ENCODE measurements at regions not wholly inside any gene's neighbourhood (a gene's known extent, or its start where the extent isn't known, plus 50 kb on each side); places are given as distances from the start of the nearest gene placed in this dataset.
"Not testable (repeated sequence)": the region's sequence is repeated elsewhere in the genome, so short reads cannot be mapped to it uniquely, and the experiment has no call there.

GRCh38 chr1:219560856-219561255 is 52.0 kb downstream of the ZC3H11B start:
- DNase-seq (ENCODE audit: low read depth in 3 of 3, low spot score in 1 of 3): no peak

DNA sequence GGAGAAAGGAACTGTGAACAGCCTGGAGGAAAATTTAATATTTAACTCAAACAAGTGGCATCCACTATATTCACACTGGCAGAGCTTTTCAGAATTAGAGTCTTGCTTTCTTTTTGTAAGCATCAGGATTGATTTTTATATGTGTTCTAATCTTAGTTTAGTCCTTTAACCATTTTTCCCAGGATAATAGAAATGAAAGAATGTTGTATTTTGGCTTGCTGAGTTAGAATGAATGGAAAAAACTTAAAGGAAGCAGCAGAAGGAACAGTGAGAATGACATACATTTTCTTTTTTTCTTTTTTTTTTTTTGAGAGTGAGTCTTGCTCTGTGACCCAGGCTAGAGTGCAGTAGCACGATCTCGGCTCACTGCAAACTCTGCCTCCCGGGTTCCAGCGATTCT is 53.0 kb downstream of the ZC3H11B start:
- no peak for DNase-seq (ENCODE audit: low read depth in 3 of 3, low spot score in 1 of 3)

- DNase-seq (ENCODE audit: low read depth in 3 of 3, low spot score in 1 of 3): no peak
These were observed 57.1 kb downstream of the ZC3H11B start for GRCh38 chr1:219555806-219556205.

DNA sequence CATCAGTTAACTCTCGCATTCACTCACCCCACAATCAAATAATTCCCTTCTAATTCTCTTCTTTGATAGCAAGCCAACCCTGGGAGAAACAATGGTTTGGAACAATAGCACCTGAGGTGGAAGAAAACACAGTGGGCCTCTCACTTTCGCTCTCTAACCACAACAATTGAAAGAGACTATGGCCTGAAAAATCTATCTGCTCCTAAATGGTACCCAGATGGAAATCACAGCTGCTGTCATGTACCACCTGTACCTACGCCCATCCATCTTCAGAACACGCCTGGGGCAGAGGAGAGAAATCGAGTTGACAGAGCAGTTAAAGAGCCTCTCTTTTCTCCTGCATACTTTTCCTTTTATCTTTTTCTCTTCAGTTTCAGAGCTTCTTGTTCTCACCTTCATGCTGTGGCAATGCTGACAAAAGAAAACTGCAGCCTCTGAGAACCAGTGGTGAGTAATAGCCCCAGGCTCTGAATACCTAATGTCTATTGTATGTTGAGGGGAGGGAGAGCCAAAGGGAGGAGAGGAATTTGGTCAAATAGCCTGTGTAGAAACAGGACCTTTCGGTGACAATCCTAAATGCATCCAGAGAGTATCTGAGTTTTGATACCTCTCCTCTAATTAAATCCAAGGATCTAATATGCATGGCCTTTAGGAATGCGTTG is 57.7 kb downstream of the ZC3H11B start:
- DNase-seq (ENCODE audit: low read depth in 3 of 3, low spot score in 1 of 3): no peak

DNA sequence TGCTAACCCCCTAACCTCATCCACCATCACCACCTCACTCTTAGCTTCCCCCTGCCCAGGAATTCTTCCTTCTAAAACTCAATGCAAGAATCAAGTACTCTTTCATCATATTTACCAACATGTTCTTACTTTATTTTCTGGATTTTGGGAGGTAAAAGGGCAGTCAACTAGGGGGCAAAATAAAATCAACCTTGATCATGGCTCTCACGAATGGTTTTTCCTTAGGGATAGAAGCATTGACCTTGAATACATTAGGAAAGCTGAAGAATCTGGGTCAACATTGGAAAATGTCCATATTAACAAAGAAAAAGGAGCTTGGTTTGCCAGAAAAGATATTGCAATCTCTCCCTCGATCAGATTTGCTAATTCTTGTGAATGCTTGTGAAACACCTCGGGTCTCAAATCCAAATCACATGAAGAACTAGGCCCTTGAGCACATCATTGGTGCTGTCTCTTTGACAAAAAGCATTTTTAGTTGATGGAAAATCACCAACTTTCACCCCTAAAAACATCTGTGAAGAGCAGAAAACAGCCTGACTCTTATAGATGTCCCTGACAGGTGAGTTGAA is 58.9 kb downstream of the ZC3H11B start:
- DNase-seq (ENCODE audit: low read depth in 3 of 3, low spot score in 1 of 3): no peak

DNA sequence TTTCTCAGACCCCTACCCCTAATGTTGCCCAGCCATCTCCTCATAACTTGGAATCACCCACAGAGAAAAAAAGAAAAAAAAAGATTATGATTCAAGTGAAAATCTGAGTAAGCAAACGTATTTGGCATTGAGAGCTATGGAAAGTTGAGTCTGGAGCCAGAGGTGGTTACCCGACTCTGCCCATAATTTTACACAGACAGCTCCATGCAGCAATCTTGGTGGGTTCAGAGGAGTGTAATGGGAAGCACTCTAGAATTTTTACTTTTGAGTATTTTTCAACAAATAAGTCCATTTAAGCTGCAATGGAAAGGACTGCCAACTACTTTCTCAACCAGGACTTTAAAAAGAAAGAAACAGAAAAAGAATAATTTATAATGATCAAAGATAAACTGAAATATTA is 62.7 kb downstream of the ZC3H11B start:
- DNase-seq (ENCODE audit: low read depth in 3 of 3, low spot score in 1 of 3): no peak

DNA sequence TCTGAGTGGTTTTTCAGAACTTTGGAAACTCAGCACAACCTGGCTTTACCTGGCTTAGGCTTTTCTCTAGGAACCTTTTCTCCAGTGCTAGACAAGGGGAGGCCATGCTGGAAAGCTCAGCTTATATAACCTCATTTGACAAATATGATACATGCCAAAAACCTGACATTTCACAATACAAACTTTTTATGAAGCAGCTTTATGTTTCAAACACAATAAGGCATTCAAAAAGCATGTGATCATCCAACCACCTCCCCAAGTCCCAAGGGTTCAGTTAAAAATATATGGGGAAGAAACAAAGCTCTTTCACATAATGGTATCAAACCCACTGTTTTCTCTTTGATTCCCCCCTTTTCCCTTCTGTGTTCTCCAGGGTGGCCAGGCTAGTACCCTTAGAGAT is 63.7 kb downstream of the ZC3H11B start:
- DNase-seq (ENCODE audit: low read depth in 3 of 3, low spot score in 1 of 3): no peak

DNA sequence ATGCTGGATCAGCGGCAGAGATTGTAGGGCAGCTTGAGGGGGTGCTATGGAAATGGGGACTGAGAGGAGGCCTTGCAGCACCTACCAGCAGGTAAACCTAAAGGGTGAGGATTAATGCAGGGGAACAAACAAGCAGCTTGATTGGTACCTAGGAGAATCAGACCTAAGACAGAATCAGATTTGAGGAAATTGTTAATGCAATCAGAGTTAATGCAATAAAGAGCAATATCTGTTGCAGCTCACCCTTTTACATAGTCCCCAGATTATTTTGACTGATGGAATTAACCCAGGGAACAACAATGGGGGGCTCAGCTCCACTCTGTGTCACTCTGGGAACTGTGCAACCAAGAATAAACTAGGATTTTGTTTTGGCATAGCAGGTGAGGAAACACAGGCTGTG is 64.5 kb downstream of the ZC3H11B start:
- no peak for DNase-seq (ENCODE audit: low read depth in 3 of 3, low spot score in 1 of 3)

GRCh38 chr1:219545756-219546155 is 67.1 kb downstream of the ZC3H11B start:
- not testable (repeated sequence) for DNase-seq (ENCODE audit: low read depth in 3 of 3, low spot score in 1 of 3)

- no peak for DNase-seq (ENCODE audit: low read depth in 3 of 3, low spot score in 1 of 3)
These were observed 68.6 kb downstream of the ZC3H11B start for GRCh38 chr1:219544163-219544846.

- DNase-seq (ENCODE audit: low read depth in 3 of 3, low spot score in 1 of 3): no peak
These were observed 69.9 kb downstream of the ZC3H11B start for GRCh38 chr1:219542828-219543518.

GRCh38 chr1:219541946-219542345 is 71.0 kb downstream of the ZC3H11B start:
- DNase-seq (ENCODE audit: low read depth in 3 of 3, low spot score in 1 of 3): no peak

DNA sequence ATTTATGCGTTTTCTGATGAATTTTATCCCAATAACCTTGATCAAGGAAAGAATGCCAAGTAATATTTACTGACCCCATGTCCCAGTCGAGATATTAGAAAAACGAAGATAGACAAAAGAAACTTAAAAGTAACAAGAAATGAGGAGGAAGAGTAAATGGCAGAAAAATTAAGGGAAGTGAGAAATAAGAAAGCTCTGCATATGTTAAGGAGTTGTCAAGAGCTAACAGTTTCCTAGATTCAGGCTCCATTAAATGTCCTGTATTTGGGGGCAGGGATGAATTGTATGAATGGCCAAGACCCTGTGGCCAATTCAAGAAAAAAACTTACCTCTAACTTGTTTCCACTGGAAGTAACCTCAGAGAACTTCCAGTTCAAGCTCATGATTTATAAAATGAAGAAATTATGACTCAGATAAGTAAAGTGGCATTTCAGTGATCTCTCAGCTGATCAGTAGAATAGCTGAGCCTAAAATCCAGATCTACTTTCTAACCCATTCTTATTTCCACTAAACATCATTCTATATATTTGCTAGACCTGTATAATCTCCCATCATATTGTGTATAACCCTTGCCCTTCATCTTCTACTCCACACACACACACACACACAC is 73.2 kb downstream of the ZC3H11B start:
- no peak for DNase-seq (ENCODE audit: low read depth in 3 of 3, low spot score in 1 of 3)

GRCh38 chr1:219538886-219539285 is 74.0 kb downstream of the ZC3H11B start:
- no peak for DNase-seq (ENCODE audit: low read depth in 3 of 3, low spot score in 1 of 3)

- no peak for DNase-seq (ENCODE audit: low read depth in 3 of 3, low spot score in 1 of 3)
These were observed 75.7 kb downstream of the ZC3H11B start for GRCh38 chr1:219537223-219537631.

DNA sequence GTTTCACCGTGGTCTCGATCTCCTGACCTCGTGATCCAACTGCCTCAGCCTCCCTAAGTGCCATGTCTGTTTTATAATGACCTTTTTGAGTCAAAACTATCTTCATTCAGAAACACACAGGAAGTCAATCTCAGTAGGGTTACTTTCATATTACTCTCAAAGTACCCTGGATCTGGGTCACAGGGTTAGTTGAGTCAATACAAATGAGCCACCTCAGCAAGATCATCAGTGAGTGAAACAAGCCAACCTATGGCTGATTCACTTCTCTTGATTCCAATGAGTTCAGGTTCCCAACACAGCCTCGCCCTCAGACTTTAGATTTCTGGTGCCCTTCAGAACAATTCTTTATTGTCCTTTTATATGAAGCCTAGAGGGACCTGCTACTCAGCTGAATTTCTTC is 76.9 kb downstream of the ZC3H11B start:
- no peak for DNase-seq (ENCODE audit: low read depth in 3 of 3, low spot score in 1 of 3)

DNA sequence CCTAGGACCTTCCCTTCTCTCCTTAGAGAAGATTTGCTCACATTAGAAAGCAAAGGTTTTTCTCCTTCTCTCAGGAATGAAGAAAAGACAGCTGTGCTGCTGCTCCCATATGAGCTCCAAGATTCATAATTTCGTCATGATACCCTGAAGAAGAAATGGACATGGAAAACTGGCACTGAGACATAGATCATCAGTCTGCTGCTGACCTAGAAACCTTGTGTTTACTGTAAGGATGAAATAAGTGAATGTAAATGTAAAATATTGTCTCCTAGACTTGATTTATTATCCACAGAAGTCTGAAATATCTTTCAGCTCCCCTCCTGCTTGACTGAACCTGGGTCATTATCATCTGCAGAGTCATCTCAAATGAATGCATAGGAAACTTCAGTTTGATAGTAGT is 77.9 kb downstream of the ZC3H11B start:
- no peak for DNase-seq (ENCODE audit: low read depth in 3 of 3, low spot score in 1 of 3)

DNA sequence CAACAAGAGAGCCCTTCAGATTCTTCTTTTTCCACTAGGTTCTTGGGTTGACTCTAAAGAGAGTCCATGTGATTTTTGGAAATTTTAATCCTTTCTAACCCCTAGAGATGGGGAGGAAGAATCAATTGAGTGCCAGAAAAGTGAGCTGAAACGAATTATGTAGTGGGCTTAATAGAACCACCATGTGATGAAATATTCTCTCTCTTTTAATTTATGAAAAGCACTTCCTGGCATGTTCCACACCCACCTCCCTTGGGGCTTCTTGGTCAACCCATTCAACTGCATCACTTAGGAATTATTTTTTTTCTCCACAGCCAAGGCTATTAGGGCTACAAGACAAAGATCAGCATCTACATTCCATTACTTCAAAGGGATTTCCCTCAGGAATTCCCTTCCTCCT is 79.6 kb downstream of the ZC3H11B start:
- no peak for DNase-seq (ENCODE audit: low read depth in 3 of 3, low spot score in 1 of 3)

- DNase-seq (ENCODE audit: low read depth in 3 of 3, low spot score in 1 of 3): no peak
These were observed 83.8 kb downstream of the ZC3H11B start for GRCh38 chr1:219529116-219529515.

DNA sequence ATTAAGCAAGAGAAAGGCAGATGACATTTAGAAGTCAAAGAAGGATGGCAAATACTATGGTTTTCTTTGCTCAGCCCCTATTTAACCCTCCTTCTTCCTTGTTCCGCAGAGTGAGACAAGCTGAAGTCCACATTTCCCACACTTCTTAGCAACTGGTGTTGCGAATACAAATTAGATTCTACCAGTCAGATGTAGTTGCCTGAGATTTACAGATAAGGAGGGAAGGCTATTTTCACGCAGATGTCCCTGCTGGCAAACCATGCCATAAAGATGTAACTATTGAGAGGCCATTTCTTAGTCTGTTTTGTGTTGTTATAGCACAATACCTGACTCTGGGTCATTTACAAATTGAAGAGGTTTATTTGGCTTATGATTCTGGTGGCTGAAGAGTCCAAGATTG is 84.3 kb downstream of the ZC3H11B start:
- DNase-seq (ENCODE audit: low read depth in 3 of 3, low spot score in 1 of 3): no peak

DNA sequence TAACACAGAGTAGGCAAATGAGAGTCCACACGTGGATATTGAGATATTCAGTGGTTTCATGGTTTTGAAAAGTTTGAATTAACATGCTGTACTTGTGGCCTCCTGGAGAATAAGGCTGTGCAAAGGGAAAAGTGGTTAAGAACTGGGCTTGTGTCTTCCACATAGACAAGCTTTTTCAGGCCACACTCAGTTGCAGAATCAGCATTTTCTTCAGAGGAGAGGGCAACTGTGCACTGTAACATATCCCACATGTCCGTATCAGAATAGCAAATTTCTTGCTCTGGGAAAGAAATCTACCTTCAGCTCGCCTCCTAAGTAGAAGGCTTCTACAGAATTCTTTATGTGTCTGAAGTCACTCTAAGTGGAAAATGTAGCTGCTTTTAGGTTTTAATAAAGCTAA is 84.9 kb downstream of the ZC3H11B start:
- no peak for DNase-seq (ENCODE audit: low read depth in 3 of 3, low spot score in 1 of 3)

GRCh38 chr1:219526074-219526473 is 86.8 kb downstream of the ZC3H11B start:
- no peak for DNase-seq (ENCODE audit: low read depth in 3 of 3, low spot score in 1 of 3)
